Mesenchymal stem cell (in vitro differentiated cells and primary cell): ENCODE measurements at regions not wholly inside any gene's neighbourhood (a gene's known extent, or its start where the extent isn't known, plus 50 kb on each side); places are given as distances from the start of the nearest gene placed in this dataset.

ENCODE experiments used
- DNase-seq: peaks from one replicate; pipeline ENCODE4 v3.0.0-alpha.2; 2013
- H2AFZ ChIP-seq: one replicate; pipeline ENCODE4 v1.6.1; 2013; ENCODE audit warnings: low read depth, mild to moderate bottlenecking, control low read depth, inconsistent platforms, low read length, moderate library complexity
- H2AK5ac ChIP-seq: 2 replicates; pipeline ENCODE4 v1.6.1; 2013; ENCODE audit warnings: low read length, moderate library complexity, mild to moderate bottlenecking, inconsistent platforms; ENCODE audit not compliant: severe bottlenecking
- H2BK120ac ChIP-seq: one replicate; pipeline ENCODE4 v1.6.1; 2013; ENCODE audit warnings: low read depth, mild to moderate bottlenecking, inconsistent platforms, low read length, moderate library complexity
- H2BK12ac ChIP-seq, 2 experiments: one replicate each; pipeline ENCODE4 v1.6.1; 2013; ENCODE audit warnings: inconsistent platforms in 2 of 2, low read length in 2 of 2, mild to moderate bottlenecking in 2 of 2, moderate library complexity in 2 of 2, control low read depth in 1 of 2
- H2BK15ac ChIP-seq: one replicate; pipeline ENCODE4 v1.6.1; 2013; ENCODE audit warnings: mild to moderate bottlenecking, low read depth, inconsistent platforms; ENCODE audit not compliant: poor library complexity, severe bottlenecking
- H2BK5ac ChIP-seq: 2 replicates; pipeline ENCODE4 v1.6.1; 2013; ENCODE audit warnings: low read depth, mild to moderate bottlenecking, low read length, control low read depth, inconsistent platforms; ENCODE audit not compliant: poor library complexity, severe bottlenecking
- H3K14ac ChIP-seq, 2 experiments: one replicate each; pipeline ENCODE4 v1.6.1; 2013; ENCODE audit warnings: inconsistent platforms in 2 of 2, low read length in 2 of 2, control low read depth in 1 of 2, mild to moderate bottlenecking in 1 of 2, moderate library complexity in 1 of 2
- H3K18ac ChIP-seq, 2 experiments: one replicate each; pipeline ENCODE4 v1.6.1; 2013; ENCODE audit warnings: inconsistent platforms in 2 of 2, low read length in 2 of 2, control low read depth in 1 of 2, low read depth in 1 of 2, mild to moderate bottlenecking in 1 of 2
- H3K23ac ChIP-seq, 2 experiments: one replicate each; pipeline ENCODE4 v1.6.1; 2013; ENCODE audit warnings: inconsistent platforms in 2 of 2, low read length in 2 of 2, mild to moderate bottlenecking in 2 of 2, moderate library complexity in 2 of 2, control low read depth in 1 of 2
- H3K27ac ChIP-seq: 2 replicates; pipeline ENCODE4 v1.5.1; 2013; ENCODE audit warnings: mild to moderate bottlenecking, moderate library complexity, low read length, control low read depth, inconsistent platforms; ENCODE audit not compliant: poor library complexity, severe bottlenecking
- H3K27me3 ChIP-seq, 2 experiments: 2 replicates each; pipeline versions ENCODE4 v1.6.1 to v1.7.0; 2013; ENCODE audit warnings: low read length in 2 of 2, mild to moderate bottlenecking in 2 of 2, moderate library complexity in 2 of 2, control low read depth in 1 of 2, inconsistent platforms in 1 of 2; ENCODE audit not compliant: control insufficient read depth in 1 of 2, insufficient read depth in 1 of 2
- H3K36me3 ChIP-seq, 2 experiments: 2 replicates each; pipeline versions ENCODE4 v1.6.1 to v1.7.0; 2013; ENCODE audit warnings: low read length in 2 of 2, control low read depth in 1 of 2, inconsistent platforms in 1 of 2, low read depth in 1 of 2, mild to moderate bottlenecking in 1 of 2; ENCODE audit not compliant: insufficient read depth in 2 of 2, control insufficient read depth in 1 of 2
- H3K4ac ChIP-seq, 2 experiments: one replicate each; pipeline ENCODE4 v1.6.1; 2013; ENCODE audit warnings: inconsistent platforms in 2 of 2, low read length in 2 of 2, mild to moderate bottlenecking in 2 of 2, moderate library complexity in 2 of 2, control low read depth in 1 of 2, low read depth in 1 of 2
- H3K4me1 ChIP-seq: 2 replicates; pipeline ENCODE4 v1.6.1; 2013; ENCODE audit warnings: low read depth, low read length, control low read depth; ENCODE audit not compliant: control insufficient read depth, insufficient read depth
- H3K4me2 ChIP-seq: 2 replicates; pipeline ENCODE4 v1.6.1; 2013; ENCODE audit warnings: low read length, mild to moderate bottlenecking, inconsistent platforms; ENCODE audit not compliant: poor library complexity, severe bottlenecking
- H3K4me3 ChIP-seq, 2 experiments: 2 replicates each; pipeline versions ENCODE4 v1.5.1 to v1.7.0; 2013; ENCODE audit warnings: low read length in 2 of 2, mild to moderate bottlenecking in 2 of 2, control low read depth in 1 of 2, low read depth in 1 of 2; ENCODE audit not compliant: insufficient read depth in 1 of 2
- H3K79me1 ChIP-seq: replicated peaks from 2 replicates; pipeline ENCODE4 v1.6.1; 2013; ENCODE audit warnings: mild to moderate bottlenecking, control low read depth, low read length, inconsistent platforms; ENCODE audit not compliant: poor library complexity, severe bottlenecking
- H3K9ac ChIP-seq: 2 replicates; pipeline ENCODE4 v1.7.0; 2013; ENCODE audit warnings: mild to moderate bottlenecking, low read length, moderate library complexity
- H3K9me3 ChIP-seq: 2 replicates; pipeline ENCODE4 v1.7.0; 2013; ENCODE audit warnings: mild to moderate bottlenecking, low read length; ENCODE audit not compliant: control insufficient read depth
- H4K8ac ChIP-seq: one replicate; pipeline ENCODE4 v1.6.1; 2013; ENCODE audit warnings: inconsistent platforms, mild to moderate bottlenecking, low read length, moderate library complexity
- H4K91ac ChIP-seq: one replicate; pipeline ENCODE4 v1.6.1; 2013; ENCODE audit warnings: mild to moderate bottlenecking, low read length, inconsistent platforms
- WGBS: methylation state at CpG from one replicate; pipeline ENCODE4 v1.1.7; 2013; ENCODE audit warnings: mixed read lengths; 5-methylcytosine and 5-hydroxymethylcytosine counted together

DNA sequence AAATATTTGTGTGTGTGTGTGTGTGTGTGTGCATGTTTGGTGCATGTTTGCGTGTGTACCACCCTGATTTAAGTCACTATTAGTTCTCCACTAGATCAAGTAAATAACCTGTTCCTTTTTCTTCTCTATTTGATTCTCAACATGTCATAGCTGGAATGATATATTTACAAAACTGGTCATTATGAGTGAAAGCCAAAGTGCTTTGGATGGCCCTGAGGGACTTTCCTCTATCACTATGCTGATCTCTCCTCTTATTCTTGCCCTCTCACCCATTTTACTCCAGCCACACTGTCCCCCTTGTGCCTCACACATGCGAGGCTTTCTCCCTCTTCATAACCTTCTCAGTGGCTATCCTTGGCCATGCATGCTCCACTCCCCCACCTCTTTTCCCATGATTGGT, 144.6 kb upstream of the NMUR2 start:
- Histone ChIP-seq H2BK15ac (no peak overlapping the region), H4K8ac (no peak overlapping the region), H3K18ac (no peak overlapping the region), H4K91ac (no peak overlapping the region), H3K4me1 (no peaks in the 10 kb centered on the region), H3K36me3 (no peaks in the 10 kb centered on the region), H3K23ac (no peak overlapping the region), H2BK120ac (no peak overlapping the region), H3K9me3 (no peaks in the 10 kb centered on the region), H2BK5ac (no peak overlapping the region), H3K4me3 (no peak overlapping the region), H2BK12ac (no peak overlapping the region), H3K4me2 (no peak overlapping the region), H3K27ac (no peak overlapping the region), H3K4ac (no peak overlapping the region), H3K79me1 (no peaks in the 10 kb centered on the region), H3K14ac (no peak overlapping the region), H3K9ac (no peak overlapping the region), H2AFZ (no peak overlapping the region), H3K27me3 (no peaks in the 10 kb centered on the region), H2AK5ac (no peak overlapping the region)
- no peak for DNase-seq
- WGBS: 89% methylated on average over 1 of the region's 2 CpGs

GRCh38 chr5:152551061-152551460, 146.0 kb upstream of the NMUR2 start:
- Histone ChIP-seq H3K9me3 (no peaks in the 10 kb centered on the region), H3K27ac (no peak overlapping the region), H4K8ac (no peak overlapping the region), H2BK5ac (no peak overlapping the region), H2BK120ac (no peak overlapping the region), H3K14ac (no peak overlapping the region), H2AFZ (no peak overlapping the region), H3K23ac (no peak overlapping the region), H3K4ac (no peak overlapping the region), H2BK15ac (no peak overlapping the region), H2AK5ac (no peak overlapping the region), H3K79me1 (no peaks in the 10 kb centered on the region), H3K36me3 (no peaks in the 10 kb centered on the region), H3K27me3 (no peaks in the 10 kb centered on the region), H3K4me1 (no peaks in the 10 kb centered on the region), H4K91ac (no peak overlapping the region), H3K18ac (no peak overlapping the region), H3K4me2 (no peak overlapping the region), H2BK12ac (no peak overlapping the region), H3K4me3 (no peak overlapping the region), H3K9ac (no peak overlapping the region)
- DNase-seq: no peak

- peaks cover 0 to 3% of the 10 kb centered on the region in 2 experiments for H3K27me3 ChIP-seq
- no peak overlapping the region for H4K8ac ChIP-seq
- H3K4me1 ChIP-seq: no peaks in the 10 kb centered on the region
- no peak for DNase-seq
- no peak overlapping the region for H3K4me3 ChIP-seq
- H3K4ac ChIP-seq: no peak overlapping the region
- no peak overlapping the region for H4K91ac ChIP-seq
- no peak overlapping the region for H2AFZ ChIP-seq
- WGBS: 58% methylated on average over 3 of the region's 4 CpGs
- H3K9ac ChIP-seq: no peak overlapping the region
- no peak overlapping the region for H2BK120ac ChIP-seq
- H2BK15ac ChIP-seq: no peak overlapping the region
- H3K23ac ChIP-seq: no peak overlapping the region
- H3K18ac ChIP-seq: no peak overlapping the region
- H3K14ac ChIP-seq: no peak overlapping the region
- no peak overlapping the region for H3K4me2 ChIP-seq
- no peak overlapping the region for H2AK5ac ChIP-seq
- H2BK5ac ChIP-seq: no peak overlapping the region
- H3K9me3 ChIP-seq: no peaks in the 10 kb centered on the region
- no peaks in the 10 kb centered on the region for H3K36me3 ChIP-seq
- no peak overlapping the region for H3K27ac ChIP-seq
- H2BK12ac ChIP-seq: no peak overlapping the region
- no peaks in the 10 kb centered on the region for H3K79me1 ChIP-seq
Observed at GRCh38 chr5:152556784-152557183, 151.7 kb upstream of the NMUR2 start.

- H3K14ac ChIP-seq: no peak overlapping the region
- DNase-seq: peak; percentile 45
- H3K4me3 ChIP-seq: no peak overlapping the region
- H3K4me1 ChIP-seq: no peaks in the 10 kb centered on the region
- H3K23ac ChIP-seq: no peak overlapping the region
- H2BK15ac ChIP-seq: no peak overlapping the region
- H3K9me3 ChIP-seq: no peaks in the 10 kb centered on the region
- H3K4ac ChIP-seq: no peak overlapping the region
- H3K9ac ChIP-seq: no peak overlapping the region
- H2BK5ac ChIP-seq: no peak overlapping the region
- H2BK12ac ChIP-seq: no peak overlapping the region
- no peak overlapping the region for H3K27ac ChIP-seq
- H4K8ac ChIP-seq: no peak overlapping the region
- H2AK5ac ChIP-seq: no peak overlapping the region
- 46% methylated on average over 6 of the region's 6 CpGs for WGBS
- peaks cover 0 to 3% of the 10 kb centered on the region in 2 experiments for H3K27me3 ChIP-seq
- no peak overlapping the region for H2AFZ ChIP-seq
- no peak overlapping the region for H2BK120ac ChIP-seq
- H4K91ac ChIP-seq: no peak overlapping the region
- H3K36me3 ChIP-seq: no peaks in the 10 kb centered on the region
- H3K4me2 ChIP-seq: no peak overlapping the region
- no peak overlapping the region for H3K18ac ChIP-seq
- H3K79me1 ChIP-seq: no peaks in the 10 kb centered on the region
Observed at GRCh38 chr5:152560512-152561137, 155.5 kb upstream of the NMUR2 start.
